ENCODE measurements at regions not wholly inside any gene's neighbourhood (a gene's known extent, or its start where the extent isn't known, plus 50 kb on each side); places are given as distances from the start of the nearest gene placed in this dataset.

DNA sequence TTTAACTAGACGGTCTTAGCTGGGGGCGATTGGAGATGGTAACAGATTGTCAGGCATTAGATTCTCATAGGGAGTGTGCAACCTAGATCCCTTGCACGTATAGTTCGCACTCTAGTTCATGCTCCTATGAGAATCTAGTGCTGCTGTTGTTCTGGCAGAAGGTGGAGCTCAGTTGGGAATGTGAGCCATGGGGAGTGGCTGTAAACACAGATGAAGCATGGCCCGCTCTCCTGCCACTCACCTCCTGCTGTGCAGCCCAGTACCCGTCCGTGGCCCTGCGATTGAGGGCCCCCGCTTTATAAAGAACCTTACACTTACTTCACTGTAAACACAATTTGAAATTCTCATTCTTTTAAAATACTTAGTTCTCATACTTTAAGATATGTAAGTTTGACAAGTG, 339.4 kb downstream of the CDH26 start:
- Histone ChIP-seq H3K27ac (ENCODE audit: low read depth, low read length) (no peak overlapping the region), H3K4me2 (ENCODE audit: insufficient read depth in 1 of 2, low read depth in 2 of 2, low read length in 2 of 2) (no peak overlapping the region), H3K4me1 (replicated peaks in 1 of 4; ENCODE audit: control insufficient read depth in 3 of 4, insufficient read depth in 4 of 4, low read length in 3 of 4) (no peaks in the 10 kb centered on the region), H3K36me3 (ENCODE audit: control insufficient read depth in 2 of 4, insufficient read depth in 4 of 4, low read length in 3 of 4) (no peaks in the 10 kb centered on the region), H4K91ac (replicated peaks; ENCODE audit: insufficient read length, low read length) (no peak overlapping the region), H3K14ac (ENCODE audit: insufficient read length) (no peak overlapping the region), H3K23ac (ENCODE audit: insufficient read length) (no peak overlapping the region), H3K4ac (replicated peaks; ENCODE audit: insufficient read length, low read depth, low read length) (no peak overlapping the region), H3K18ac (ENCODE audit: extremely low read depth, low read length) (no peak overlapping the region), H4K20me1 (replicated peaks in 1 of 2; ENCODE audit: control insufficient read depth in 1 of 2, insufficient read depth in 2 of 2, low read length in 2 of 2) (no peaks in the 10 kb centered on the region), H2BK15ac (ENCODE audit: low read length) (no peak overlapping the region), H3K9ac (replicated peaks in 1 of 4; ENCODE audit: extremely low read depth in 1 of 4, low read depth in 3 of 4, low read length in 3 of 4) (no peak overlapping the region), H2AK5ac (ENCODE audit: low read depth, low read length) (no peak overlapping the region), H2BK20ac (ENCODE audit: low read length) (no peak overlapping the region), H4K8ac (ENCODE audit: extremely low read depth, insufficient read depth, low read length) (no peak overlapping the region), H2BK5ac (ENCODE audit: low read depth, low read length) (no peak overlapping the region), H2AFZ (ENCODE audit: low read length) (no peak overlapping the region), H3K23me2 (ENCODE audit: low read depth, low read length) (no peaks in the 10 kb centered on the region), H3K56ac (replicated peaks; ENCODE audit: insufficient read length, low read depth, low read length) (no peak overlapping the region), H3K4me3 (ENCODE audit: extremely low read depth in 1 of 4, insufficient read depth in 2 of 4, low read depth in 3 of 4, low read length in 4 of 4) (no peak overlapping the region), H3K79me2 (ENCODE audit: control insufficient read depth in 1 of 2, insufficient read depth in 2 of 2, low read length in 2 of 2) (no peaks in the 10 kb centered on the region), H3K27me3 (replicated peaks in 1 of 4; ENCODE audit: control insufficient read depth in 3 of 4, extremely low read depth in 1 of 4, insufficient read depth in 3 of 4, low read length in 3 of 4) (peaks cover 0 to 2% (median 0%) of the 10 kb centered on the region in 4 experiments; a peak in 1 of 7 replicates), H3K9me3 (ENCODE audit: insufficient read depth in 2 of 2, low read depth in 1 of 2, low read length in 1 of 2) (peaks cover 15 to 52% of the 10 kb centered on the region in 2 experiments), H3K79me1 (ENCODE audit: low read depth, low read length) (no peaks in the 10 kb centered on the region), H4K5ac (ENCODE audit: insufficient read length, low read depth, low read length) (no peak overlapping the region), H2BK120ac (replicated peaks; ENCODE audit: low read depth, low read length) (no peak overlapping the region), H2BK12ac (ENCODE audit: low read depth, low read length) (no peak overlapping the region)
- no peak for FAIRE-seq
- no peak for TF ChIP-seq RXRA (IDR thresholded peaks at IDR 0.05; ENCODE audit: insufficient read depth, low read depth, low read length)
- TF ChIP-seq TAF1 (IDR thresholded peaks at IDR 0.05; ENCODE audit: low read depth, low read length), result no peak
- TF ChIP-seq EGR1 (IDR thresholded peaks at IDR 0.05; ENCODE audit: borderline replicate concordance, low read depth, low read length), result no peak
- no peak for TF ChIP-seq YY1 (IDR thresholded peaks at IDR 0.05; ENCODE audit: low read depth, low read length)
- 80% methylated on average over 9 of the region's 9 CpGs; no CpG with 5 or more reads in 1 of the 2 experiments for WGBS, 2 experiments (ENCODE audit: extremely low coverage in 1 of 2, insufficient coverage in 1 of 2, insufficient read length in 1 of 2, insufficient replicate concordance in 2 of 2, low coverage in 1 of 2, low lambda C conversion rate in 2 of 2, missing lambda C conversion rate in 1 of 2)
- ChIA-PET POLR2A (ENCODE audit: partially characterized antibody) (no interaction called here), CTCF (ENCODE audit: partially characterized antibody) (no interaction called here)
- DNase-seq (ENCODE audit: low read depth in 1 of 2, low spot score in 2 of 2), result no peak

All from H1 (cell line).